ENCODE measurements at regions not wholly inside any gene's neighbourhood (a gene's known extent, or its start where the extent isn't known, plus 50 kb on each side); places are given as distances from the start of the nearest gene placed in this dataset.

DNA sequence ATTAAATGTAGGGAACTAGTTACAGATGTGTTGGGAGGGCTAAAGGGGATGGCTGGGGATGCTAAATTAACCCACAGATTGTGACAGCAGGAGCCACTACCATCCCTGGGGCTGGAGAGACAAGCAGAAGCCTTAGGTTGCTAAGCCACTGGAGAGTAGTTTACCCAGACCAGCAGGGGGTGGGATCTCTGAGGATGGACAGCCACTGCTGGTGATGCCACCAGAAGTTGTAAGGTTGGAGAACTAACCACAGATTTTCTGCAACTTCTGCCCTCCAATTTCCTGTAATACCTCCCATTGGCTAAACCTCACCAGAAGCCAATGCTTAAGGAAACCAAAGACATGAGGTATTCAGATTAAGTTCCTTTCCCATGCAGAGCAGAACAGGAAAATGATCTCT is 139.6 kb upstream of the NOX3 start:
- TF ChIP-seq, protein P1, sequence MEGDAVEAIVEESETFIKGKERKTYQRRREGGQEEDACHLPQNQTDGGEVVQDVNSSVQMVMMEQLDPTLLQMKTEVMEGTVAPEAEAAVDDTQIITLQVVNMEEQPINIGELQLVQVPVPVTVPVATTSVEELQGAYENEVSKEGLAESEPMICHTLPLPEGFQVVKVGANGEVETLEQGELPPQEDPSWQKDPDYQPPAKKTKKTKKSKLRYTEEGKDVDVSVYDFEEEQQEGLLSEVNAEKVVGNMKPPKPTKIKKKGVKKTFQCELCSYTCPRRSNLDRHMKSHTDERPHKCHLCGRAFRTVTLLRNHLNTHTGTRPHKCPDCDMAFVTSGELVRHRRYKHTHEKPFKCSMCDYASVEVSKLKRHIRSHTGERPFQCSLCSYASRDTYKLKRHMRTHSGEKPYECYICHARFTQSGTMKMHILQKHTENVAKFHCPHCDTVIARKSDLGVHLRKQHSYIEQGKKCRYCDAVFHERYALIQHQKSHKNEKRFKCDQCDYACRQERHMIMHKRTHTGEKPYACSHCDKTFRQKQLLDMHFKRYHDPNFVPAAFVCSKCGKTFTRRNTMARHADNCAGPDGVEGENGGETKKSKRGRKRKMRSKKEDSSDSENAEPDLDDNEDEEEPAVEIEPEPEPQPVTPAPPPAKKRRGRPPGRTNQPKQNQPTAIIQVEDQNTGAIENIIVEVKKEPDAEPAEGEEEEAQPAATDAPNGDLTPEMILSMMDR (IDR thresholded peaks at IDR 0.05), result no peak
- TF ChIP-seq POLR2A (IDR thresholded peaks at IDR 0.05) (no peak), EP300 (IDR thresholded peaks at IDR 0.05) (no peak), POLR2AphosphoS5 (IDR thresholded peaks at IDR 0.05) (no peak)

Data from upper lobe of left lung (tissue), 4 donors.